IPS DF 4.7 (cell line): ENCODE measurements at regions not wholly inside any gene's neighbourhood (a gene's known extent, or its start where the extent isn't known, plus 50 kb on each side); places are given as distances from the start of the nearest gene placed in this dataset.

Source experiments
- DNase-seq: peaks from one replicate; pipeline ENCODE4 v3.0.0-alpha.2; 2013; ENCODE audit warnings: low spot score; ENCODE audit errors: extremely low read depth

GRCh38 chr4:121227341-121227792 is 63.2 kb upstream of the TNIP3 start:
- no peak for DNase-seq

GRCh38 chr4:121226362-121226761 is 62.2 kb upstream of the TNIP3 start:
- DNase-seq: no peak

GRCh38 chr4:121221608-121222007 is 57.5 kb upstream of the TNIP3 start:
- DNase-seq: no peak

- no peak for DNase-seq
Measured at GRCh38 chr4:121221201-121221600, 57.1 kb upstream of the TNIP3 start.

GRCh38 chr4:121220698-121221097 is 56.6 kb upstream of the TNIP3 start:
- no peak for DNase-seq

GRCh38 chr4:121219227-121219626 is 55.1 kb upstream of the TNIP3 start:
- DNase-seq: no peak

- DNase-seq: no peak
Measured at GRCh38 chr4:121217351-121217750, 53.2 kb upstream of the TNIP3 start.

GRCh38 chr4:121216461-121216860 is 52.3 kb upstream of the TNIP3 start:
- DNase-seq: no peak

- DNase-seq: no peak
Measured at GRCh38 chr4:121213940-121214339, 49.8 kb upstream of the TNIP3 start.
